HG03460 (cell line): ENCODE measurements at regions not wholly inside any gene's neighbourhood (a gene's known extent, or its start where the extent isn't known, plus 50 kb on each side); places are given as distances from the start of the nearest gene placed in this dataset.
"Not testable (repeated sequence)": the region's sequence is repeated elsewhere in the genome, so short reads cannot be mapped to it uniquely, and the experiment has no call there.

Experiments
- ATAC-seq: cut with Tn5 transposase; IDR thresholded peaks from one replicate; pipeline ENCODE4 v1.9.1; 2021; ENCODE audit not compliant: unreplicated experiment

DNA sequence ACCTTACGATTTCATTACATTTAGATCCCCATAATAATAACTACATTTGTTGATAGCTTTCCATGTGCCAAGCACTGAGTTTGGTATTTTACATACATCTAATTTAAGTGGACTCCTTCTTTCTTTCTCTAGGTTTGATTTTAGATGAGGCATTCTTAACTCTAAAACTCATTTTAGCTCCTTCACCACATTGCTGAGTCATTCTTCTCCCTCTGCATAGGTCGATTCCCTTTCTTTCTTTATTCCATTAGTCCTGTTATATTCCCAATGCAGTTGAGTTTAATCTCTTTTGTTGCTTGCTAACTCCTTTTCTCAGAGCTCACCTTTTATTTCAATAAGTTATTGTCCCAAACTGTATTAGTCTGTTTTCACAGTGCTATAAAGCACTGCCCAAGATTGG is 329.8 kb downstream of the TAF11L14 start:
- ATAC-seq: no peak

DNA sequence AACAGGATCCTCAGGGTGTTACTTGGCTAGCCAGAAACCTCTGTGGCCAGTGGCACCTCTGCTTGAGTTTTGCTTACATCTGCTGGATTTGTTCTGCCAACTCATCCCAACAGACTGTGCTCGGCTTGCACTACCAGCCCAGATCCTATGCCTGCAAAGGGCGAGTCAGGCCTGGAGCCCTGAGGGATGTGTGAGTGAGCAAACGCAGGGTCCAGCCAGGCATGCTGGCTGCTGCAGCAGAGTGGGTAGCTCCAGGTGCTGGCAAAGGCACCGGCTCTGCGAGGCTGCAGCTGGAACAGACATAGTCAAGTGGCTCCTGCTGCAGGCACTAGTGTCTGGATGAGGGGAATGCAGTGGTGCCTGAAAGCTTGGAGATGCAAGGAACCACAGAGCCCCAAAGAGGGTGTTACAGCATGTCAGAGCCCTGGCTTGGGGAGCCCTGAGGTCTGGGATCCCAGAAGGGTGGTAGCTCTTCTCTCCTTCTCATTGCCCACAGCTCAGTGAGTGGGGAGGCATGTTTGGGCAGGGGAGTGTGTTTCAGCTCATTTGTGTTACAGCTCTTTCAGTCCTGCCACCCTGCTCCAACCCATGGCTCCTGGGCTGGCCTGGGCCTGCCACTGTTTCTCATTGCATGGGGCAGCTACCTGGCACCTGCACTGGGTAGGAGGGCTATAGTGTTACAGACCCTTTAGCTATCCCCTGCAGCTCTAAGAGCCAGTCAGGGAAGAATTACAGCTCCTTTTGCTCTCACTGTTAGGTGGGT is 332.6 kb downstream of the TAF11L14 start:
- ATAC-seq: no peak

DNA sequence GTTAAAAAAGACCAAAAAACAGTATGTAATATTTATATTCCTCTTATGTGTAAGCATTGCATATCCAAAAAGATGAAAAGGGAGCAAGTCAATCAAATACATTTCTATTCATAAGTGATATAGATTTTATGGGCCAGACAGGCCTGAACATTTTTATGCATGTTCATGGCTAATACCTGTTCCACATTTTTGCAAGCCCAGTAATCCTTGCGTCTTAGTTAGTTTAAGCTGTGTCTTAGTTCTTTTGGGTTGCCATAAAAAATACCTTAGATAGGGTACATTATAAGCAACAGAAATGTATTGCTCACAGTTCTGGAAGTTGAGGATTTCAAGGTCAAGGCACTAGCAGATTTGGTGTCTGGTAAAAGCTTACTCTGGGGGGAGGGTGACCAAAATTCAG is 342.1 kb downstream of the TAF11L14 start:
- ATAC-seq: no peak

DNA sequence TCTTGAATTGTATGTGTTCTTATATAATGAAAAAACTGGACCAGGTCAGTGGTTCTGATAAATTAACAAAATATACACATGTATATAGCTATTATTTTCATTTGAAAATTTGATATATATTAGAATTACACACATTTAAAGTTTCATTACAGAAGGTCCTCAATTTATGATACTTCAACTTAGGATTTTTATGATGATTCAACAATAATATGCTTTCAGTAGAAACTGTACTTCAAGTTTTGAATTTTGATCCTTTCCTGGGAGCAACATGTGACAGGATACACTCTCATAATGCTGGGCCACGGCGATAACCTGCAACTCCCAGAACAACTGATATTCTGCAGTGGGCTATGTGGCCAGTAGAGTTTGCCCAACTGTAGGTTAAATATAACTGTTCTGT is 344.7 kb downstream of the TAF11L14 start:
- no peak for ATAC-seq

DNA sequence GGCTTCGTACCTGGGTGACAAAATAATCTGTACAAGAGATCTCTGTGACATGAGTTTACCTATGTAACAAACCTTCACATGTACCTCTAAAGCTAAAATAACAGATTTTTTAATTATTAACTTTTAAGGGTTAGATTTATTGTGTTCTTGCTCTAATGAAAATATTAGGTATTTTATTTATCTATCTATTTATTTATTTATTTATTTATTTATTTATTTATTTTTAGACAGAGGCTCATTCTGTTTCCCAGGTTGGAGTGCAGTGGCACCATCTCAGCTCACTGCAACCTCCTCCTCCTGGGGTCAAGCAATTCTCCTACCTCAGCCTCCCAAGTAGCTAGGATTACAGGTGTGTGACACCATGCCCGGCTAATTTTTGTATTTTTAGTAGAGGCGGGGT is 348.4 kb downstream of the TAF11L14 start:
- ATAC-seq: not testable (repeated sequence)

DNA sequence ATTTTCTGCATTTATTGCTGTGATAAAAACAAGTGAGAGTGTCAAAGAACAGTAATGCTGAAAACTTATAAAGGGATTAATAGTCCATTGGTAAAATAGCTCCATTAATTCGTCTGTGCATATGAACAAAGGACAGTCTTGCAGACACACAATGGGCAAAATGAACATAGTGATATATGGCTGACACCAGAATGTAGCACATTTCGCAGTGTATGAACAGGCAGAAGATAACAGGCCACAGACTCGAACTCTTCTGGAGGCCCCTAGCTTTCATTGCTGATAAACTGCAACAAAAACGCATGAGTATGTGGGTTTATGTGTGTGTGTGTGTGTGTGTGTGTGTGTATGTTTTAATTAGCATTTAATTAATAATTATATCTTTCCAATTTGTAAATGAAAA is 354.8 kb downstream of the TAF11L14 start:
- no peak for ATAC-seq

DNA sequence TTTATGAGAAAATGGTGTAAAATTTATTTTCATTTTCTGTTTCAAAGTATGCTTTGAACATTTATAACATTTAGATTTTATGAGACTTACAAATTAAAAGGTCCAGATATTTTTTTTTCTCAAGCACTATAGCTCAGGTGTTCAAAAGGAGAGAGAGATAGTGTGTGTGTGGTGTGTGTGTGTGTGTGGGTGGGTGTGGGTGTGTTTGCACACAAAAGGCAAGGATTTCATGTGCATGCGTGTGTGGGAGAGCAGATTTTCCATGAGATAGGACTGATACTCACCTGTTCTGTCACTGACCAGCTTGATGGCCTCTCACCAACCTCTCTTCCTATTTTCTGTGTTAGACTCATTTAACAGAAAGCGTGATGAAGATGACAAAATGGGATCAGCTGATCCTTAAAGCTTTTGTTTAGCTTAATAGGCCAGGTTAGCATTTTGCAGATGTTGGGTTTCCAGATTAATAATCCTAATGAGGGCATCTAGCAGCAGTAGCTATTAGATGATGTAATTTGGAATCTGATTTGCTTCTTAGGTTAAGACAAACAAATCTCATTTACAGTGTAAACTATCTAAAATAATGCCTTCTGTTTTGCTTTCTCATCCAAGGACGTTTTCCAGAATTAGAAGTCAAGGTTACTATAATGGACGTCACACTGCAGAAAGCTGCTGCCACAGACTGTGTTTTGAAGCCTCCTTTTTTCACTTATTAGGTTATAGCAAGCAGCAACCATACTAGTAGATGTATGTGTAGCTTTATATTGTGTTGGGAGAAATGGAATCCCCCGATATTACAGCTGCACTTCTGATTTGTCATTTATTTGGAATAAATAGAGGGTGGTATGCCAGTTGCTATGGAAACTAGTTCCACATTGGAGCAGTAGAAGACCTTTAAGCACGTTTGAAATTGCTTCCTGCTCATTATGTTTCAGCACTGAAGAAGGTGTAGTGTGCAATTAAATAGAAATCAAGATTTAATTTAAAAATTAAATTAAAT is 355.6 kb downstream of the TAF11L14 start:
- no peak for ATAC-seq

DNA sequence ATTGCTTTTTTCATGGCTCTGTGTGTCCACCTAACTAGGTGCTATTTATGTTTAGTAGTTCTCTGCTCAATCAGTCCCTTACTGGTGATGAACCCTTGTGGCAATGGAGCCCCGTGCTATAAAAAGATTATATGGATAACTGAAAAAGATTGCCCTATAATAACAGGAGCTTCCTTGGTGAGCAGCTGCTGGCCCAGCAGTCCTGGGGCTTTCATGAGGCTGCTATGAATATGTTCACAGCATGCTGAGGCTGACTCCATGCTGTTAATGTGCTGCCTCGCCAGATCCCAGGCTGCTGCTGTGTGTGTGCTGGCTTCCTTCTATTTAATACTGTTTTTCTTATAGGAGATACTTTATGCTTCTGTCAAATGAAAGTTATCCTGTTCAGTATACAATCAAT is 357.5 kb downstream of the TAF11L14 start:
- no peak for ATAC-seq

DNA sequence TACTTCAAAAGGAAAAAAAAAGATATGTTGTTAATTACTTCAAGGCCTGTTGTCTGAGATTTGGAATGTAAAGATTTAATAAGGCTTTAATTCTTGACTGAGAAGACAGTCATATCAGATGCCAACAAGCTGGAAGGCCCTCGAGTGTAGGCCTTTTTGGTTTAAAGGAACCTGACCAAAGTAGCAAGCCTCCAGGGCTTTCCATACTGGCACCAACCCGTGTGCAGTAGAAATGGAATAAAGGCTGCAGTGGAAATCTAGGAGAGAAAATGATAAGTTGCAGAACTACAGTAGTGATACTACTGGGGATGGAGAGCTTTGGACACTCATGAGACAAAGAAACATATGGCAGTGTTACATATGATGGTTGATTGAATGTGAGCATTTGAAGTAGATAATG is 358.0 kb downstream of the TAF11L14 start:
- no peak for ATAC-seq

DNA sequence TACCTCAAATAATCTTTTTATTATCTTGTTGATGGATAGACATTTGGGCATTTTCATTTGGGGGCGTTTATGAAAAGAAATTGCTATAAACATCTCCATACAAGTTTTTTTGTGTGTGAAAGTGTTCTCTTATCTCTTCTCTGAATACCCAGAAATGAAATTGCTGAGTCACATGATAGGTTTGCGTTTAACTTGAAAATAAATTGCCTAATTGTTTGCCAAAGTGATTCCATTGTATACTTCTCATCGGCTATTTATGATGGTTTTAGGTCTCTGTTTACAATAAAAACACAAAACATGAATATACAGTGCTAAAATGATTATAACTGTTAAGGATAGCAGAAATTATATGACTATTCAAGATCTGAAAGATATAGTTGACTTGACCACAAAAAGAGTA is 361.7 kb downstream of the TAF11L14 start:
- no peak for ATAC-seq

DNA sequence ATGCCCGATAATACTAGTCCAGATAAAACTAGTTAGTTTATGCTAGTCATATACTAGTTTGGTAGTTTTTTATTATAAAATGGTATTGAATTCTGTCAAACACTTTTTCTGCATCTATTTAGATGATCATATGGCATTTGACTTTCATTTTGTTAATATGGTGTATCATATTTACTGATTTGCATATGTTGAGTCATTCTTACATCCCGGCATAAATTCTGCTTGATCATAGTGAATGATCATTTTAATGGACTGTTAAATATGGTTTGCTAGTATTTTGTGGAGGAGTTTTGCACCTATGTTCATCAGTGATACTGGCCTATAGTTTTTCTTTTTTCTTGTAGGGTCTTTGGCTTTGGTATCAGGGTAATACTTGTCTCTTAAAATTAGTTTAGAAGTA is 365.6 kb downstream of the TAF11L14 start:
- ATAC-seq: no peak

DNA sequence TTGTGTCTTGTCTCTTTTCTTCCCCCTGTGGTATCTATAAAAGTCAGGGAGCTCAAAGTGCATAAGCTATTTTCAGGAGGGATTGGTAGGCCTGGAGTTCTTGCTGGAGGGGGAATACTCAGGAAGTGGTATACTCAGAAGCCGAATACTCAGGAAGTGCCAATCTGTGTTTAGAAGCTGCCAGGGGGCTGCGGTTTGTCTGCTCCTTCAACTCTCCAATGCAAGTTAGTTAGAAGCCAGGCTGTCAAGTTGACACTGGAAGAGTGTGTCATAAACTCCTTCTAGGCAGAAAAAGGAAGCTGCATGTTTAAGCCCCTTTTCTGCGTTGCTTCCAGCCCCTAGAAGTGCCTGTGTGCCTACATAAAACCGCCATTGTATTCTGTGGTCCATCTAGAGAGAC is 366.5 kb downstream of the TAF11L14 start:
- ATAC-seq: no peak

DNA sequence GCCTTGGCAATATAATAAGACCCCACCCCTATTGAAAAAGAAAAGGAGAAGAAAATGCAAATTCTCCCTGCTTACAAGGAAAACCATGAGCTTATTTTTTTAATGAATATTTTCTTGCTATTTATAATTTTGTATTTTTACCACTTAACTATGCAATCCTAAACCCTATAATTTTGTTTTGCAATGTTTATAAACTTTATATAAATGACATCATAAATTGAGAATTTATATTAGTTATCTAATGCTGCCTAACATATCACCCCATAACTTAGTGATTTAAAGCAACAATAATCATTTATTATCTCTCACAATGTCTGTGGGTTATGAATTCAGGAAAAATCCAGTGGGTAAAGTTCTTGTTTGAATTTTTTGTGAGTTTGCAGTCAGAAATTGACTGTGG is 369.1 kb downstream of the TAF11L14 start:
- ATAC-seq: no peak

DNA sequence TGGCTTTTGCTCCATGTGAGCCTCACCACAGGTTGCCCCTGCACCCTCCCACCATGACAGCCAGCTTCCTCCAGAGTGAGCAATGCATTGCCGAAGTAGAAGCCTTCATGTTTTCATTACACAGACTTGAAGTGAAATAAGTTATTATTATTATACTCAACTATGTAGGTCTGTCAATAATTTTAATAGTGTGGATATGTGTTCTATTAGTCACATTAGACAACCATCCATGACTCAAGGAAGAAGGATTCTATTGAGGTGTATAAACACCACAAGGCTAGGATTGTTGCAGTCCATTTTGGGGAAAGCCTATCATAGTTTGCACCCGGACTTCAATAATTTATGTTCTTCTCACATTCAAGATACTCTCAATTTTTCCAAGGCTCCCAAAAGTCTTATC is 369.5 kb downstream of the TAF11L14 start:
- no peak for ATAC-seq

DNA sequence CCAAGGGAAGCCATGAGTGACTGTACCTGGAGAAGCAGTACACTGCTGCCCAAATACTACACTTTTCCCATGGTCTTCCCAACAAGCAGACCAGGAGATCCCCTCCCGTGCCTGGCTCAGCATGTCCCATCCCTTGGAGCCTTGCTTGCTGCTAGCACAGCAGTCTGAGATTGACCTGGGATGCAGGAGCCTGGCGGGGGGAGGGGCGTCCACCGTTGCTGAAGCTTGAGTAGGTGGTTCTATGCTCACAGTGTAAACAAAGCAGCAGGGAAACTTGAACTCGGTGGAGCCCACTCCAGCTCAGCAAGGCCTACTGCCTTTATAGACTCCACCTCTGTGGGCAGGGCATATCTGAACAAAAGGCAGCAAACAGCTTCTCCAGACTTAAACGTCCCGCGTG is 372.0 kb downstream of the TAF11L14 start:
- ATAC-seq: not testable (repeated sequence)

DNA sequence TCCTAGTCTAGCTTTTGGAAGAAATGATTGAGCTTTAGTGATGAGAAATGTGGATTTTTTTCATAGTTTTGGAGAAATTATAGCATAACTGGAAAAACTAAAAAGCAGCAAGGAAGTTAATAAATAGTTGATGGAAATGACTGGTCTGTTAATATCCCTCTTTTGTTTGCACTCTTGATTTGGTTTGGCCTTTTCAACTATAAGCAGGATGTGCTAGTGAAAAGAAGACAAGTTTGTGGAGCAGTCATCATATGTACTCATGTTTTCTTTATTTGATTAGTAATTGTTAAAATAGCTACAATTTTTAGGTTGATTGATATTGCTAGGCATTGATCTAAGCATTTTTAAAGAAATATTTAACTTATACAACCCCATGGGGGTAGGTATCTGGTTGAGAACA is 374.7 kb downstream of the TAF11L14 start:
- no peak for ATAC-seq

DNA sequence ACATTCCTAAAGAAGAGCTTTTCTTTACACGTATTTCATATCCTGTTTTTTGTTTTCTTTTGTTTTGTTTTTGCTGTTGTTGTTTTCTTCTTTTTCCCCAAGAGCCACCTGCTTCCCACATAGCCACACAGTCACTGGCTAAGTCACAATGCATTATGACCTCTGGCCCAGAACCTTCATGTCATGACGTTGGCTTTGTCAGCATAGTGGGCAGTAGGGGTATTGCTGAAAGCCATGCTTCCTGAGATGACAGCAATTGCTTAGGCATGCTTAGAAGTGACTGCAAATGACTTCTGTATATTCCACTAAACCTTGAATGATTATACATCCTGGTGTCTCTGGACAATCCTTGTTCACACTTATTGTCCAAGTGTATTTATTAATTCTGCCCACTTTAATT is 375.8 kb downstream of the TAF11L14 start:
- ATAC-seq: no peak

DNA sequence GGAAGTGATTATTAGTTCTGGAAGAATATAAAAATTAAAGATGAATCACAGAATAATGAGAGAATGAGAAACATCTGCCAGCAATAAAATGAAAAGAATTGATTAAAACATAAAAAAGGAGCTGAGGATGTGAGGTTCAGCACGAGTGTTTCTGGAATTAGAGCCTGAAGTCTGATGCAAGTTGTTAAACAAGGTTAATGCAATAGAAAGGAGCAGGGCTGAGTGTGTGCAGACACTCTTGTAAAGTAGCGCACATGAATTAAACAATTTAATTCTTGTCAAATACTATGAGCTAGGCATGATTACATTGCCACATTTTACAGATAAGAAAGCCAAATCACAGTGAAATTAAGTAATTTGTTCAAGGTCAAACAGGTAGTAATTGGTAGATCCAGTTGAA is 384.2 kb downstream of the TAF11L14 start:
- no peak for ATAC-seq

DNA sequence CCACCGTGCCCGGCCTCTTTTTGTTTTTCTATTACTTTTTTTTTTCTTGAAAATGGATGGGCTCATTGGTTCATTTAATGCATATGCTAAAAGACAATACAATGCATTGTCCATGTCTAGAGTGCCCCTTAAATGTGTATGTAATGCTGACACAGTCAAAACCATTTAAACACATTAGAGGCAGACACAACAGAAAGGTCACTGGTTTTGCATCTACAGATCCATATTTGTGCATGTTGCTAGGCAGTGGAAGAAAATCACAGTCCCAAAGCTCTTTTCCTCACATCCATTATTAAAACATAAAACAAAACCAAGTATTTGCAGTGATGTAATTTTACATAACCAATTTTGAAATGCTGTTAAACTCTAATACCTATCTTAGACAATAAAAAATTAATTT is 389.0 kb downstream of the TAF11L14 start:
- ATAC-seq: no peak

DNA sequence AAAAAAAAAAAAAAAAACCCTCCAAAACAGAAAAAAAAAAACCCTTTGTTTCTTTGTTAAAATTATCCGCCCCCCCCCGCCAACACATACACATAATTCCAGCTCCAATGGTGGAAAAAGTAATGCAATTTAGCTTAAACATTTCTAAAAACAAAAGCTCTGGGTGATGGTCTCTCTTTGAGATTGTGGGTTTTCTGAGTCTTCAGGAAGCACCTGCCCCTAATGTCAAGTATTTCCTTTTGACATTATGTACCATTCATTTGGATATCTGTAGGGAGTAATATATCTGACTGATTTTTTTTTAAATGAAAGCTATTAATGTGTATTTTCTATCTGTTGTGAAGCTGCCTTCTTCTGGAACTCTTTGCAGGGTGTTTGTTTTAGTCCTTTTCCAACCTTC is 389.7 kb downstream of the TAF11L14 start:
- ATAC-seq: no peak

DNA sequence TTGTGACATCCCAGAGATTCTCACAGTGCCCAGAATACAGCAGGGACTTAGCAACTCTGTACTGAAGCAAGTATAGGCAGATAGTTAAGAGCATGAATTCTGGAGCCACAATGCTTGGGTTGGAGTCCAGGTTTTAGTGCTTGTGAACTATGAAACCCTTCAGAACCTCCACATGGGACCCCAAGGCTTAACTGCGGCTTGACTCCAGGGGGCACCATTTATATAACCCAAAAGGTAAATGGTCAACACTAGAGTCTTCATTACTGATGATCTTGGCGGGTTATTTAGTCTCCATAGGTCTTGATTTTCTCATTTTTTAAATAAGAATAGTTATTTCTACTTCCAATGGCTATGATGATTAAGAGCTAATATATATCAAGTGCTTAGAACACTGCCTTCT is 390.3 kb downstream of the TAF11L14 start:
- no peak for ATAC-seq

DNA sequence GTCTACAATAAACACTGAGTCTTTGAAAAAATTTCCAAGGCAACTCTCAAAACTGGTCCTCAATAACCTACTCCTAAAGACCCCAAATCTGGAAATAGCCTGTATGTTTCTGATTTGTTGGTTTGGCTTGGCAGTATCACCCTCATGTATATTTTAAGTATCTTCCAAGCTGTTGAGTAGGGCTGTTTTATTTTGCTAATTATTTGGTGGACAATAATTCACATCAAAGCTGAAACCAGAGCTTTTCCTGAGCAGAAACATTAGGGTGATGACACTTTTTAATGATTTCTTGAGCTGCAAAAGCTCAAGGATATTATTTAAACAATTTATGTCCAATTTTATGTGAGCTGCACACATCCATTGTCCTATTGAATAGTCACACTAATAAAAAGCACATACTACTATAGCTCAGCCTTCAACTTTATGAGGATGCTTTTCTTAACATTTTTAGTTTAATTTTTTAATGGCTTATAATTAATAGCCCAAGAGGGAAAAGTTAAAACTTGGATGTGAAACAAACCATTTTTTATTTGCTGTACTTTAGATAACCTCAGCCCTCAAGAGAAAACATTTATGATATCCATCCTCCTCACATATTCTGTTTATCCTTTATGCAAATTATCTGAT is 393.1 kb downstream of the TAF11L14 start:
- no peak for ATAC-seq
